ENCODE measurements at regions not wholly inside any gene's neighbourhood (a gene's known extent, or its start where the extent isn't known, plus 50 kb on each side); places are given as distances from the start of the nearest gene placed in this dataset.

DNA sequence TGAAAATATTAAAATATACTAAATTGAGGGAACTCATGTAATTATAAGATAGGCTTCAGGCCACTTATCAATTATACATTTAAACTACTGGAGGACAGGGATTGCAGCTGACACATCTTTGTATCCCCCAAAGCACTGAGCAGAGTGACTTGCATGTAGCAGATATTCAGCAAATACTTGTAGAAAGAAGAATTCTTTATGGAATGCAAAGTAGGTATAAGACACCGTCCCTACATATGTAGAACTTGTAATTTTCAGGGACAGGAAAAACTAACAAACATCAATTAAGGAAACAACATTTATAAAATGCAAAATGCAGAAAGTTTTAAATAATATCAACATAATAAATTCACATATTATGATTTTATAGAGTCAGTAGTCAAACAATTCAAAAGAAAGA, 719.2 kb downstream of the OLFM4 start (continued):
- no peak for TF ChIP-seq CHD7 (IDR thresholded peaks at IDR 0.05; ENCODE audit: insufficient replicate concordance, low read length)
- TF ChIP-seq USF2 (IDR thresholded peaks at IDR 0.05; ENCODE audit: low read length), result no peak
- TF ChIP-seq CHD1 (IDR thresholded peaks at IDR 0.05; ENCODE audit: low read depth, low read length), result no peak
